HG03558 (cell line): ENCODE measurements at regions not wholly inside any gene's neighbourhood (a gene's known extent, or its start where the extent isn't known, plus 50 kb on each side); places are given as distances from the start of the nearest gene placed in this dataset.

Experiments
- ATAC-seq: cut with Tn5 transposase; IDR thresholded peaks from one replicate; pipeline ENCODE4 v1.9.1; 2021; ENCODE audit warnings: moderate number of reproducible peaks; ENCODE audit not compliant: unreplicated experiment; ENCODE audit errors: extremely low read depth

GRCh38 chr5:54663866-54664265 is 146.3 kb downstream of the SNX18 start:
- ATAC-seq = no peak

GRCh38 chr5:54661111-54661510 is 143.6 kb downstream of the SNX18 start:
- ATAC-seq = no peak

DNA sequence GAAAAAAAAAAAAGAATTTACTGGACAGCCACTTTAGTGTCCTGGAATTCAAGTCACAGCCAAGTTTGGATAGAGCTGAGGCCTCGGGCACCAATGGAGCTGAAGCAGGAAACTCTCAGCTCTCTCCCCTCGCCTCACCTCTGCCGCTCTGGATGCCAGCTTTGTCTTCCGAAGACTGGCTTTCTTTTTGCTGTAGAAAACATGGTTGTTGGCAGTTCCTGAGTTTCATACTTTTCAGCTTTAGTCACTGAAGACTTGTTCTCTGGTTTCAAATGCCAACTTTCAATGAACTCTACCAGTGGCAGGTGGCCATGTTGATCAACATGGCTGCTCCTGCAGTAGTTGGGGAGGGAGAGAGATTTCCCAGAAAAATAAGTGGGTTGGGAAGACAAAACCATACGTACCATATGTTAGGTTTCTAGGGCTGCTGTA is 142.2 kb downstream of the SNX18 start:
- ATAC-seq = no peak

DNA sequence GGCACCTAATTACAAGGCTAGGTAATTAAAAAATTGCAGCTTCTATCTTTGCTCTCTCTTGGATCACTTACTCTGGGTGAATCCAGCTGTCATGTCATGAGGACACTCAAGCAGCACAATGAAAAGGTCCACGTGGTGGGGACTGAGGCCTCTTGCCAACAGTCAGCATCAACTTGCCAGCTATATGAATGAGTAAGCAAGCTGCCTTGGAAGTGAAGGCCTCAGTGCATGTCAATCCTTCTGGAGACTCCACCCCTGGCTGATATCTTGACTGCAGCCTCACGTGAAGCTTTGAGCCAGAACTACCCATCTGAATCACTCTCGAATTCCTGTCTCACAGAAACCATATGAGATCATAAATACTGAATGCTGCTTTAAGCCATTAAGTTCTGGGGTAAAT is 140.5 kb downstream of the SNX18 start:
- ATAC-seq = no peak

DNA sequence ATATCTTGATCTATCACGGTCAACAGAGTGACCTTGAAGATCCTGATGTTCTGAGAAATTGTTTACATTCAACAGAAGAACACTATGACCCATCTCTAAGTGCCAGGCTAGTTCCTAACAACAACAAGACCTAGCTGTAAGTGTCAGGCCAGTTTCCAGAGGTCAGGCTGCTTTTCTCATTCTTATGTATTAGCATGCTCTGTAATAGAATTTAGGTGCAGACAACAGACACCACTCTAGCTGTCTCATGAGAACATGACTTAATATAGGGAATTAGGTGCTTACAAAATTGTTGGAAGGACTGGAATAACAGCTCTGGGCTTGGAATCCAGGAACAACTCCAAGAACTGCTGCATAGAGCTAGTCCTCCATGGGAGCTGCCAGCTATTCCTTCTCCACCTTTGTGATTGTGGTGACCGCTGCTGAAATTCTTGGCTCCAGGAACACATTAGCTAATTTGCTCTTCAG is 138.7 kb downstream of the SNX18 start:
- ATAC-seq = no peak

DNA sequence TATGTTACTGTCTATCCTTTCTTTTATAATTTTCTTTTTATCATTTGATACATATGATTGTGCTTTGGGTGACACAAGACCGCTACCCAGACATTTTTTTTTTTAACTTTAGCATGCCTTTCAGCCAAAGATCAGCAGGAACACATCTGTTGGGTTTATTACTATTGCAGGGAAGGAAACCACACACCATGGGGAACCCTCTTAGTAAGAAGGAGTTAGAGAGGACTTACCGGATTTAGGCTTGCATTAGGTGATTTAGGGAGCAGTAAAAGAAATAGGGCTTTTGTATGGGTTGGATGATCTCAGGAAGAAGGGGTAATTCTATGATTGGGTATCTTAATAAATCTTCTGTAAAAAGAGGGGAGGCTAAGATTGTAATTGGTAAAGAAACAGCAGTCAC is 138.2 kb downstream of the SNX18 start:
- no peak for ATAC-seq

GRCh38 chr5:54655266-54655665 is 137.7 kb downstream of the SNX18 start:
- ATAC-seq = no peak

DNA sequence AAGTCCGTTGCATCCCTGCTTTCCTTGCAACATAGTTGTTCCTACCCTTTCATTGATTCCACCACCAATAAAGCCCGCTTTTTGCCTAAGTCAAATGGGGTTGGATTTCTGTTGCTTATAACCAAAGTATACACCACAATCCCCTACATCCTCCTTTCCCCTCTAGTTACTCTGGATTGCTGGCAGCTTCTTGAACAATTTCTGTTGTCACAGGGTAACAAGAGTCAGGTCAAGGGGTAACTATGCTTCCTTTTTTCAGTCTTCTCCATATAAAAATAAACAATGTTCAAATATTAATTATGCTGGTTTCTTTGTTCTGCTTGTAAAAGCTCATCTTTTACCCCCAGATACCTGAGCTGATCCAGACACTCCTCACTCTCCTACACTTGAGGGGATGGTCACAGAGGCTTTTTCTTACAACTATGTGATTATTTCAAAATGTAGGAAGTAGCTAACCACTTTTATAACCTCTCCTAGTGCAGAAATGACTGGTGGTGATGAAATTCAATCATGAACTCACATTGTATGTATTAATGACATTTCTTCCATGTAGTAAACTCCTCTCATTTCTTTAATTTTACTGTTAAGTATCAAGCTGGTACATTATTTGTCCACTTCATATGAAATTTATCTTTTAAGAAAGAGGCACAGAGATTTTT is 136.5 kb downstream of the SNX18 start:
- no peak for ATAC-seq

DNA sequence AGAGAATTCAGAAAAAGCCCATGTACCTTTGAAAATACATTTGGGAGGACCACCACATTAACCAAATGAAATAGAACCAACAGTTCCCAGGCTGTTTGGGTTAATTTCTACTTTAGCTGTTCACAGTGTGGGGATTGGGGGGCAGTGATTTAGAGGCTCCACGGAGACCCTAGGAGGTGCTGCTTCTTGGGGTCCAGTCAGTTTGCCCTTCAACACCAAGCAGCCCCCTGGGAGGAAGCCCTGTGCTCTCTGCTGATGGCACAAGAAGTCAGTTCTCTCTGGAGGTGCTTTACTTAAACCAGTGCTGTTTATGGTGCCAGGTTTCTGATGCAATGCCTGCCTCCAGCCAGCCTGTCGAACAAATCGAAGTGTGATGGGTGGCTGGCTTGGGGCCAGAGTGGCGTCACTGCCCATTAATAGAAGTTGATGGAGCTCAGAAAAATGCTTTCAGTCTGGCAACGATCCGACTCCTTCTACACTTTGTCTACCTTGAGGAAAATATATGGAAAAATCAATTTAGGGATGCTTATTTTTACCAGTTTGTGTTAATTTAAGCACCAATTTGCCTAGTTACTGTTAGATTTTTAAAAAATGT is 134.0 kb downstream of the SNX18 start:
- no peak for ATAC-seq

DNA sequence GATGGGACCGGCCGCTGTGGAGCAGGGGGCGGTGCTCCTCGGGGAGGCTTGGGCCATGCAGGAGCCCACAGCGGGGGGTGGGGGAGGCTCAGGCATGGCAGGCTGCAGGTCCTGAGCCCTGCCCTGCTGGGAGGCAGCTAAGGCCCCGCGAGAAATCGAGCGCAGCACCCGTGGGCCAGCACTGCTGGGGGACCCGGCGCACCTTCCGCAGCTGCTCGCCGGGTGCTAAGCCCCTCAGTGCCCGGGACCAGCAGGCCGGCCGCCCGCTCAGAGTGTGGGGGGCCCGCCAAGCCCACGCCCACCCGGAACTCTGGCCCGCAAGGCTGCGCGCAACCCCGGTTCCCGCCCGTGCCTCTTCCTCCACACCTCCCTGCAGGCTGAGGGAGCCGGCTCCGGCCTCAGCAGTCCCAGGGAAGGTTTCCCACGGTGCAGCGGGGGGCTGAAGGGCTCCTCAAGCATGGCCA is 131.5 kb downstream of the SNX18 start:
- no peak for ATAC-seq

- ATAC-seq = peak; percentile 77
These were observed 129.0 kb downstream of the SNX18 start for GRCh38 chr5:54646356-54647101.

DNA sequence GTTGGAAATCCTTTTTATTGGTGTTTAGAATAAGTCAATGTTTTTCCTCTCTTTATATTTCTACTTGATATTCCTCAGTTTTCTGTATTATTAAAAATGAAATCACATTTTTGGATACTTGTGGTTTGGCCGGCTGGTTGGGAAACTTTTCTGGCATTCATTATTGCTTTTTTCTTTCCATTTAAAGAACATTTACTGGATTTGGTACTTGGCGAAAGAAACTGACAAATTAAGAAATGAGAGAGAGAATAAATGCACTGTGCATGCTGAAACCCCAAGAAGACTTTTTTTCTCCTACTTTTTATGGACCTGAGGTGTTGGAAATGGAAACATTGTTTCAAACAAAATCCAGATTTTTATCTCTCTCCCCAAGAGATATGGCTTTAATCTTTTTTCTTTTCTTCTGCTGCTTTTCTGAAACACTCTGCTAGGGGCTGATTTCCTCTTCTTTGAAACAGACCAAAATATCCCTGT is 128.4 kb downstream of the SNX18 start:
- ATAC-seq = no peak

GRCh38 chr5:54644226-54644625 is 126.7 kb downstream of the SNX18 start:
- no peak for ATAC-seq

DNA sequence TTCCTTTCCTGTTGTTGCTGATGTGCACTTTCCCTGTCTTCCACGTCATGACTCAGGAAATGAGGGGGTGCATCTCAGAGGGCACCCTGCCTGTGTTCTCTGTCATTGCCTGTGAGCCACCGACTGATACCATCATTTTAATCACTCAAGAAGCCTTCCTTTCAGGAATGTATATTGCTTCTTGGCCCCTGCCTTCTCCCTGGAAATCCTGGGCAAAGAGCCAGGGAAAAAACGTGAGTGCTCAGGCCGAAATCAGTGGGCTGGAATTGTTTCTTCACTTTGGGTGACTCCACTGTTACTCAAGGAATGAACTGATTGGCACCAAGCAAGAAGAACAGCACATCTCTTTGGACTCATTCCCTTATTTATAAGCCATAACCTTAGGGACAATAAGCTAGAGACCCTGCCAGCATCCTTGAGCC is 126.1 kb downstream of the SNX18 start:
- no peak for ATAC-seq

DNA sequence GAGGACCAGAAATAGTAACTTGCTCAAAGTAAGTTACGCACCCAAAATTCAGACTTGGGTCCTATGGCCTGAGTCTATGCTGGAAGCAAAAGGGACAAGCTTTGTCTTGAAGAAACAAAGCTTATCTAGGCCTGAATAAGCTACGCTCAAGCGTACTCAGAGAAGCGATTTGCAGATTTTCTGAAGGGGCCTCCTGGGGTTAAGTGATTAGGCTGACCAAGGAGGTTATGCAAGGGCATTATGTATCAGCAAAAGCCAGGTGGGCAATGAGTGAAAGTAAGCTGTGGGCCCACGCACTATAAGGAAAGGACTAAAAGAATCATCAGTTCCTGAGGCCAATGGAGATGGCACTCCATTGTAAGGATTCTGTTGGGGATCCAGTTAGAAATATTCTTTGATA is 122.1 kb downstream of the SNX18 start:
- ATAC-seq = no peak

DNA sequence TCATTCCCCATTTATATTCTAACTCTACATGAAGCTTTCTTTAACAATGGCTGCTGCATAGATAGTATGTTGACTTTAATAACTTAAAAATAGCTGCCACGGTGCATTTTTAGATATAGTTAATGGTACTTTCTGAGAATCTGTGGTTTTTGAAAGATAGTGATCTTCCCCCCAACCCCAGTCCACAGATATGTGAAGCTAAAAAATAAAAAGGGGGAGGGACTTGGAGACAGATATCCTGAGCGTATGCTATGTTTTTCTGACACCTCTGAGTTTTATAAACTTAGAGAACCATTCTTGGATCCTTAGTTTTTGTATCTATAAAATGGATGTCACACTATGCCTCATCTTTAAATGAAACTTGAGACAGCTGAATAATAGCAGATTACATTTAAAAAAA is 120.5 kb downstream of the SNX18 start:
- ATAC-seq = no peak

GRCh38 chr5:54637654-54638053 is 120.1 kb downstream of the SNX18 start:
- no peak for ATAC-seq

DNA sequence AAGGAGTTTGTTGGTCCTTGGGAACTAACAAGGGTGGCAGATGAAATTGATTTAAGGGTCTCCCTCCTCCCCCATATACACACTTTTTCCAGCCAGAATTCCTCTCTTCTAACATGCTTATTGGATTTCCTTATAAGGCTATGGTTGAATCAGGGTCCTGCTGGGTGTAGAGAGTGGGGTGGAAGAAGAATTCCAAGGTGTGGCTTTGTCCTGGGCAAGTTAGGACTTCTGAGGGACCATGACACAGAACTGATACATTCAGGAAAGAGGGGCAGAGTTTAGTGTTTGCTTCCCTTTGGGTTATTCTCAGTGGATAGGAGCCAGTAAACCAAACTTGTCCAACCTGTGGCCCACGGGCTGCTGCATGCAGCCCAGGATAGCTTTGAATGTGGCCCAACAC is 116.5 kb downstream of the SNX18 start:
- ATAC-seq = no peak

DNA sequence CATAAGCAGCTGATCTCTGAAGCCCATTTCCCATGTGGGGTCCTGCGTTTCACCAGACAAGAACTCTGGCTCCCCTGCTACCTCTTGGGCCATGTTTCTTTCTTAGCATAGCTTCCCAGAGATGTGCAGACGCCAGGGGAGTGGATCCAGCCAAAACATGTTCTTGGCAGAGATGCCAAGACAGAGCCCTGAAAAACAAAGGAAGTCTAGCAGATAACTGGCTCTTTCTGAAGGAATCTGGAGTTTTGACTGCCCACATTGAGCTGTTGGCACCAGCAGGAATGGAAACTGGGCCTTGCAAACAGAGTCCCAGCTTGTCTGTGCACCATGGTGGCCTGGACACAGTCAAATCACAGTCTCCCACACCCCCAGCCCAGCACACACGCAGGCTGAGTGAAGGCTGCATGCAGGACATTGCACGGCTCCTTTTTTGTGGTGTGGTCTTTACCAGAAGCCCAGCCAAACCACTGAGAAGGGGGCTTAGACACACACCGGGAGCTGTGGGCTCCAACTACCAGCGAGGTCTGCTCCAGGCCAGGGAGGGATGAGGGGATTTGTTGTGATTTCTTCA is 114.7 kb downstream of the SNX18 start:
- ATAC-seq = no peak

- no peak for ATAC-seq
These were observed 113.3 kb downstream of the SNX18 start for GRCh38 chr5:54630738-54631359.
